Gastroesophageal sphincter (tissue), 4 donors: ENCODE measurements at regions not wholly inside any gene's neighbourhood (a gene's known extent, or its start where the extent isn't known, plus 50 kb on each side); places are given as distances from the start of the nearest gene placed in this dataset.
"Not testable (repeated sequence)": the region's sequence is repeated elsewhere in the genome, so short reads cannot be mapped to it uniquely, and the experiment has no call there.

Experiments
- ATAC-seq: fragments of 150-250 bp; one replicate; pipeline ENCODE4 v1.9.1; 2016; ENCODE audit warnings: mild to moderate bottlenecking, moderate library complexity
- H3K27ac ChIP-seq, 4 donors: fragments of 200-600 bp; sonication (generic) in 3 of 4; 1 replicate in 3 of 4; 2 replicates in 1 of 4; pipeline ENCODE4 v1.5.1; 2016 to 2019
- H3K27me3 ChIP-seq: fragments of 200-600 bp; sonication (generic); one replicate; pipeline ENCODE4 v1.5.1; 2019
- H3K36me3 ChIP-seq, 2 donors: fragments of 200-600 bp; sonication (generic); one replicate each; pipeline ENCODE4 v1.5.1; 2019; ENCODE audit warnings: control low read depth in 1 of 2
- H3K4me1 ChIP-seq, 3 donors: fragments of 200-600 bp; sonication (generic); 1 replicate in 2 of 3; 2 replicates in 1 of 3; pipeline ENCODE4 v1.5.1; 2016 to 2019; ENCODE audit warnings: control low read depth in 2 of 3
- H3K4me3 ChIP-seq, 2 donors: fragments of 200-600 bp; sonication (generic); one replicate each; pipeline ENCODE4 v1.5.1; 2019; ENCODE audit warnings: mild to moderate bottlenecking in 1 of 2, moderate library complexity in 1 of 2
- H3K9me3 ChIP-seq, 3 donors: fragments of 200-600 bp; sonication (generic); one replicate each; pipeline ENCODE4 v1.5.1; 2017 to 2019; ENCODE audit warnings: control low read depth in 2 of 3
- EP300 ChIP-seq: sonication (generic); formaldehyde crosslinking; IDR thresholded peaks from one replicate; pipeline ENCODE4 v1.6.1; 2017; ENCODE audit warnings: antibody characterized with exemption, mild to moderate bottlenecking
- POLR2A ChIP-seq, 2 donors: fragments of 450-650 bp; IDR thresholded peaks; one replicate each; pipeline ENCODE4 v1.6.1; 2017; ENCODE audit warnings: antibody characterized with exemption in 2 of 2, mild to moderate bottlenecking in 2 of 2, moderate library complexity in 1 of 2
- POLR2AphosphoS5 ChIP-seq: sonication (generic); formaldehyde crosslinking; IDR thresholded peaks from one replicate; pipeline ENCODE4 v1.6.1; 2017; ENCODE audit warnings: antibody characterized with exemption
- WGBS, 2 donors: methylation state at CpG; one replicate each; pipeline ENCODE4 v1.1.5; 2018; ENCODE audit warnings: low coverage in 1 of 2; 5-methylcytosine and 5-hydroxymethylcytosine counted together
- TF ChIP-seq, protein P1 (sequence below), 4 experiments: fragments of 200-600 bp in 2 of 4; fragments of 450-650 bp in 2 of 4; sonication (generic) in 1 of 4; IDR thresholded peaks; one replicate each; pipeline ENCODE4 v1.5.1; 2017 to 2019; ENCODE audit warnings: antibody characterized with exemption in 4 of 4, mild to moderate bottlenecking in 2 of 4, moderate library complexity in 2 of 4

DNA sequence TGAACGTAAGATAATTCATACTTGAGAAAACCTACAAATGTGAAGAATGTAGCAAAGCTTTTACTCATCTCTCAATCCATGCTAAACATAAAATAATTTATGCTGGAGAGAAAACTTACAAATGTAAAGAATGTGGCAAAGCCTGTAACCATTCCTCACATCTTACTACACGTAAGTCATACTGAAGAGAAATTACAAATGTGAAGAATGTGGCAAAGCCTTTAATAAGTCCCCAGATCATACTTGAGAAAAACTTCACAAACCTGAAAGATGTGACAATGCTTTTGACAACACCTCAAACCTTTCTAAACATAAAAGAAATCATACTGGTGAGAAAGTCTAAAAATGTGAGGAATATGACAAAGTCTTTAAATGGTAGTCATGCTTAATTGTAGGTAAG, 89.4 kb downstream of the ZNF675 start:
- WGBS, 2 donors: 81 to 85% methylated on average over 2 of the region's 2 CpGs
- no peak overlapping the region for H3K4me3 ChIP-seq
- H3K36me3 ChIP-seq: no peaks in the 10 kb centered on the region
- no peaks in the 10 kb centered on the region for H3K4me1 ChIP-seq
- TF ChIP-seq EP300 (no peak), POLR2AphosphoS5 (no peak), POLR2A (IDR thresholded peaks at IDR 0.05) (no peak)
- TF ChIP-seq, protein P1, sequence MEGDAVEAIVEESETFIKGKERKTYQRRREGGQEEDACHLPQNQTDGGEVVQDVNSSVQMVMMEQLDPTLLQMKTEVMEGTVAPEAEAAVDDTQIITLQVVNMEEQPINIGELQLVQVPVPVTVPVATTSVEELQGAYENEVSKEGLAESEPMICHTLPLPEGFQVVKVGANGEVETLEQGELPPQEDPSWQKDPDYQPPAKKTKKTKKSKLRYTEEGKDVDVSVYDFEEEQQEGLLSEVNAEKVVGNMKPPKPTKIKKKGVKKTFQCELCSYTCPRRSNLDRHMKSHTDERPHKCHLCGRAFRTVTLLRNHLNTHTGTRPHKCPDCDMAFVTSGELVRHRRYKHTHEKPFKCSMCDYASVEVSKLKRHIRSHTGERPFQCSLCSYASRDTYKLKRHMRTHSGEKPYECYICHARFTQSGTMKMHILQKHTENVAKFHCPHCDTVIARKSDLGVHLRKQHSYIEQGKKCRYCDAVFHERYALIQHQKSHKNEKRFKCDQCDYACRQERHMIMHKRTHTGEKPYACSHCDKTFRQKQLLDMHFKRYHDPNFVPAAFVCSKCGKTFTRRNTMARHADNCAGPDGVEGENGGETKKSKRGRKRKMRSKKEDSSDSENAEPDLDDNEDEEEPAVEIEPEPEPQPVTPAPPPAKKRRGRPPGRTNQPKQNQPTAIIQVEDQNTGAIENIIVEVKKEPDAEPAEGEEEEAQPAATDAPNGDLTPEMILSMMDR (IDR thresholded peaks at IDR 0.05): no peak
- H3K27ac ChIP-seq: no peak overlapping the region
- no peaks in the 10 kb centered on the region for H3K27me3 ChIP-seq
- ATAC-seq: no peak
- H3K9me3 ChIP-seq: no peaks in the 10 kb centered on the region

DNA sequence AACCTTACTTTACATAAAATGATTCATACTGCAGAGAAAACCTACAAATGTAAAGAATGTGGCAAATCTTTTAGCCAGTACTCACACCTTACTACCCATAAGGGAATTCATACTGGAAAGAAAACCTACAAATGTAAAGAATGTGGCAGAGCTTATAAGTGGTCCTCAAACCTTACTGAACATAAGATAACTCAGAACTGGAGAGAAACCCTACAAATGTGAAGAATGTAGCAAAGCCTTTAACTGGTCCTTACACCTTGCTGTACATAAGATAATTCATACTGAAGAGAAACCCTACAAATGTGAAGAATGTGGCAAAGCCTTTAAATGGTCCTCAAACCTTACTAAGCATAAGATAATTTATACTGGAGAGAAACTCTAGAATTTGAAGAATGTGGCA, 90.1 kb downstream of the ZNF675 start:
- Histone ChIP-seq H3K9me3 (peaks cover 0 to 5% (median 0%) of the 10 kb centered on the region in 3 donors), H3K27me3 (no peaks in the 10 kb centered on the region), H3K4me3 (no peak overlapping the region), H3K27ac (no peak overlapping the region), H3K4me1 (no peaks in the 10 kb centered on the region), H3K36me3 (no peaks in the 10 kb centered on the region)
- ATAC-seq: no peak
- TF ChIP-seq POLR2A (IDR thresholded peaks at IDR 0.05): no peak
- no peak for TF ChIP-seq POLR2AphosphoS5
- TF ChIP-seq, protein P1 (IDR thresholded peaks at IDR 0.05): no peak
- TF ChIP-seq EP300: no peak

DNA sequence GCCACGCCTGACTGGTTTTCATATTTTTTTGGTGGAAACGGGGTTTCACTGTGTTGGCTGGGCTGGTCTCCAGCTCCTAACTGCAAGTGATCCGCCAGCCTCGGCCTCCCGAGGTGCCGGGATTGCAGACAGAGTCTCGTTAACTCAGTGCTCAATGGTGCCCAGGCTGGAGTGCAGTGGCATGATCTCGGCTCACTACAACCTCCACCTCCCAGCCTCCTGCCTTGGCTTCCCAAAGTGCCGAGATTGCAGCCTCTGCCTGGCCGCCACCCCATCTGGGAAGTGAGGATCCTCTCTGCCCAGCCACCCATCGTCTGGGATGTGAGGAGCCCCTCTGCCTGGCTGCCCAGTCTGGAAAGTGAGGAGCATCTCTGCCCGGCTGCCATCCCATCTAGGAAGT, 92.7 kb downstream of the ZNF675 start:
- WGBS, 2 donors: no CpG with 5 or more reads among the region's 12 CpGs
- not testable (repeated sequence) for H3K36me3 ChIP-seq, H3K4me1 ChIP-seq, H3K9me3 ChIP-seq, ATAC-seq, H3K4me3 ChIP-seq, H3K27ac ChIP-seq, H3K27me3 ChIP-seq

DNA sequence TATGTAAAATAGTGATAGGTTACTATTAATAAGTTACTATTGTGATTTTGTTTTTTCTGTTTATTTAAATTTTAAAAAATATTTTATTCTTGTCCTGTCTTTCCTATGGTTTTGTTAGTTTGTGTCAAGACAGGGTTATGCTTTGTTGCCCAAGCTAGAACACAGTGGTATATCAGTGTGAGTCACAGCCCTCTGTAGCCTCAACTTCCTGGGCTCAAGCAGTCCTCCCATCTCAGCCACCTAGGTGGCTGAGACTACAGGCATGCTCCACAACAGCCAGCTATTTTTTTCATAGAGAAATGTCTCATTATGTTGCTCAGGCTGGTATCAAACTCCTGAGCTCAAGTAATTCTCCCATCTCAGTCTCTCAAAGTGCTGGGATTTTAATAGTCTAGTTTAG, 99.5 kb downstream of the ZNF675 start:
- no peaks in the 10 kb centered on the region for H3K27me3 ChIP-seq
- no peak overlapping the region for H3K4me3 ChIP-seq
- no peaks in the 10 kb centered on the region for H3K4me1 ChIP-seq
- TF ChIP-seq POLR2AphosphoS5 (no peak), POLR2A (IDR thresholded peaks at IDR 0.05) (no peak), EP300 (no peak)
- TF ChIP-seq, protein P1 (IDR thresholded peaks at IDR 0.05): no peak
- ATAC-seq: no peak
- H3K36me3 ChIP-seq: no peaks in the 10 kb centered on the region
- H3K9me3 ChIP-seq: peaks cover 0 to 13% (median 0%) of the 10 kb centered on the region in 3 donors
- H3K27ac ChIP-seq: no peak overlapping the region

DNA sequence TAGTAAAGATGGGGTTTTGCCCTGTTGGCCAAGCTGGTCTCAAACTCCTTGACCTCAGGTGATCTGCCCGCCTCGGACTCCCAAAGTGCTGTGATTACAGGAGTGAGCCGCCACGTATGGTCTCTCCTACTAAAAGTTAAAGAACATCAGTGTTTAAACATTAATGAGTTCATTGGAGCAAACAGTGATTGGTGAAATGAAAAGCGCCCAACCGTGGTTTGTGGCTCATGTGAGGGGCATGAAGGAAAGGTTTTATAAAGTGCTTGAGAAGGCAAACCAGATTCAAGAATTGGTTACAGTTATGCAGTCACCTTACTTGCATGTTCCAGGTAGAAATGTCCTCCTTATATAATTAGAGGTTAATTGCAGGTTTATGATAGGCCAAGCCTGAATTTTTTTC, 109.5 kb downstream of the ZNF675 start:
- WGBS, 2 donors: 55 to 85% methylated on average over 4 of the region's 6 CpGs
- no peak for ATAC-seq
- Histone ChIP-seq H3K27ac (no peak overlapping the region), H3K9me3 (peaks cover 0 to 15% (median 0%) of the 10 kb centered on the region in 3 donors), H3K4me1 (no peaks in the 10 kb centered on the region), H3K27me3 (no peaks in the 10 kb centered on the region), H3K36me3 (no peaks in the 10 kb centered on the region), H3K4me3 (no peak overlapping the region)
- TF ChIP-seq POLR2AphosphoS5: no peak
- TF ChIP-seq, protein P1 (IDR thresholded peaks at IDR 0.05): no peak
- TF ChIP-seq POLR2A (IDR thresholded peaks at IDR 0.05): no peak
- no peak for TF ChIP-seq EP300

DNA sequence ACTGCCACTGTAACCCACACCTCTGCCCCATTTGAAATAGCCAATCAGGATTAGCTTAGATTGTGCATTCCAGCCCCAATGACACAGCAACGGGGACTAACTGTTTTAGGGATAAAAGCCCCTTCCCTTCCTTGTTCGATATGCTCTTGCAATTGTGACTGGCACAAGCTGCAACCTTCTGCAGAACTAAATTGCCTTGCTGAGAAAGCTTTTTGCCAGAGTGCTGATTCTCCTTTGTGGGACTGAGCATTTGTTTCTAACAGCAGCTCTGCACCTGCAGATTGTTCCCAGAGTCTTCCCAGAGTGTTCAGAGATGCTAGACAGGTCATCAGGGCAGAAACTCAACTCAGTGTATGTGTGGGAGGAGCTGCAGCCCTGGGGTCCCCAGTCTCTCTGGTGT, 115.8 kb downstream of the ZNF675 start:
- Histone ChIP-seq H3K4me3 (no peak overlapping the region), H3K27me3 (no peaks in the 10 kb centered on the region), H3K4me1 (no peaks in the 10 kb centered on the region), H3K36me3 (no peaks in the 10 kb centered on the region), H3K27ac (no peak overlapping the region), H3K9me3 (peaks cover 0 to 60% (median 0%) of the 10 kb centered on the region in 3 donors)
- WGBS, 2 donors: 44 to 60% methylated on average over 1 of the region's 2 CpGs
- no peak for TF ChIP-seq POLR2A (IDR thresholded peaks at IDR 0.05)
- TF ChIP-seq EP300: no peak
- no peak for TF ChIP-seq POLR2AphosphoS5
- TF ChIP-seq, protein P1 (IDR thresholded peaks at IDR 0.05): no peak
- ATAC-seq: no peak

DNA sequence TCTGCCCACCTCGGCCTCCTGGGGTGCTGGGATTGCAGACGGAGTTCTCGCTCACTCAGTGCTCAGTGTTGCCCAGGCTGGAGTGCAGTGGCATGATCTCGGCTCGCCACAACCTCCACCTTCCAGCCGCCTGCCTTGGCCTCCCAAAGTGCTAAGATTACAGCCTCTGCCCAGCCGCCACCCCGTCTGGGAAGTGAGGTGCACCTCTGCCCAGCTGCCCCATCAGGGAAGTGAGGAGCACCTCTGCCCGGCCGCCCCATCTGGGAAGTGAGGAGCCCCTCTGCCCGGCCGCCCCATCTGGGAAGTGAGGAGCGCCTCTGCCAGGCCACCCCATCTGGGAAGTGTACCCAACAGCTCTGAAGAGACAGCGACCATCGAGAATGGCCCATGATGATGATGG, 118.9 kb downstream of the ZNF675 start:
- no CpG with 5 or more reads among the region's 15 CpGs for WGBS, 2 donors
- not testable (repeated sequence) for H3K36me3 ChIP-seq, H3K4me3 ChIP-seq, ATAC-seq, H3K4me1 ChIP-seq, H3K27ac ChIP-seq, H3K27me3 ChIP-seq
- peaks cover 0 to 51% (median 0%) of the 10 kb centered on the region in 3 donors for H3K9me3 ChIP-seq
